NOMO-1 (cell line): ENCODE measurements at regions not wholly inside any gene's neighbourhood (a gene's known extent, or its start where the extent isn't known, plus 50 kb on each side); places are given as distances from the start of the nearest gene placed in this dataset.

Experiments
- DNase-seq, 2 experiments: peaks; one replicate each; lab custom pipeline; 2025; ENCODE audit not compliant: unreplicated experiment in 2 of 2; lab: John Stamatoyannopoulos, UW

DNA sequence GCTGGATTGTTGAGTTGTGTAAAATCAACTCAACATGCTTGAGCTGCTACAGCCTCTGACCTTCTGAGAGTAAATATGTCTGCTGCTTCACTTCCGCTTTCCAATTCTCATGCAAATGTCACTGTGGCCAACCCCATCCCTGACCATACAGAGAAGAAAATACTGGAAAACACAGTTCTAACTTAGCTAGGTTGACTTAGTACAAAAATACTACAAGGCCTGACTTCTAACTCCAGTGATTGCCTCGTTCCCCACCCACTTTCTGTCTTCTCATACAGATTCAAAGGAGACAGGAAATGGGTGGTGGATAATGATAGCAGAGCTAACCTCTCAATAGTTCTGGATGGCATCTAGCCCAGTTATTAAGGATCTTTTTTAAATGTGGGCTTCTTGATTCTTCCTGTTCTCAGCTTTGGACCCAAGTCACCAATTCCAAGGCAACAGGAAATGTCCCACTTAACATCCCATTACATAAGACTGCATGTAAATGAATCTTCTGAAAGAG, 226.6 kb upstream of the SLC24A2 start:
- DNase-seq: no peak

DNA sequence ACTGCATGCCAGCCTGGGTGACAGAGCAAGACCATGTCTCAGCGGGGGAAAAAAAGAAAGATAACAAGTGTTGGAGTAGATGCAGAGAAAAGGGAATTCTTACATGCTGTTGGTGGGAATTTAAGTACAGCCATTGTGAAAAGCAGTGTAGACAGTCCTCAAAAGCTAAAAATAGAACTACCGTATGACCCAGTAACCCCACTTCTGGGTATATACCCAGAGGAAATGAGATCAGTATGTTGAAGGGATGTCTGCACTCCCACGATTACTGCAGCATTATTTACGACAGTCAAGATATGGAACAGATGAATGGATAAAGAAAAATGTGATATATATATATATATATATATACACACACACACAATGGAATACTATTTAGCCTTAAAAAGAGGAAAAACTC, 225.3 kb upstream of the SLC24A2 start:
- no peak for DNase-seq

DNA sequence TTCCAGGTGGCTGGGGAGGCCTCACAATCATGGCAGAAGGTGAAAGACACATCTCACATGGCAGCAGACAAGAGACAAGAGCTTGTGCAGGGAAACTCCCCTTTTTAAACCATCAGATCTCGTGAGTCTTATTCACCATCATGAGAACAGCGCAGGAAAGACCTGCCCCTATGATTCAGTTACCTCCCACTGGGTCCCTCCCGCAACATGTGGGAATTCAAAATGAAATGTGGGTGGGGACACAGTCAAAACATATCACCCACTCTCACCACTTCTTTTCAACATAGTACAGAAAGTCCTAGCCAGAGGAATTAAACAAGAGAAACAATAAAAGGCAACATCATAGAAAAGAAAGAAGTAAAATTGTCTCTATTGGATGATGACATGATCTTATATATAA, 223.4 kb upstream of the SLC24A2 start:
- no peak for DNase-seq

DNA sequence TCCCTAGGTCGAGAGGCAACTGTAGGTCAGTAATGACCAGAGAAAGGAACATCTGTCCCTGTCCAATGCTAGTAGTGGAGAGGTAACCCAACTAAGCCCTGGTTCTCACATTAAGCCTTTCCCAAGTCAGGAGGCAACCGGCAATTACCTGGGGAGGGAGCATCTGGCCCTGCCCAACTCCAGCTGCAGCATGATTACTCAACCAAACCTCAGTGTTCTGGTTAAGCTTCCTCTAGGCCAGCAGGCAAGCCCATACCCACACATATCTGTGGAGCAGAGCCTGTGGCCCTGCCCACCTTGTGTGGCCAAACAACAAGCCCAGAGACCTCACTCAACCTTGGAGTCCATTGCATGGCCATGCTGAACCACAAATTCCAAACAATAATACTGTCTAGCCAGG, 220.8 kb upstream of the SLC24A2 start:
- no peak for DNase-seq

DNA sequence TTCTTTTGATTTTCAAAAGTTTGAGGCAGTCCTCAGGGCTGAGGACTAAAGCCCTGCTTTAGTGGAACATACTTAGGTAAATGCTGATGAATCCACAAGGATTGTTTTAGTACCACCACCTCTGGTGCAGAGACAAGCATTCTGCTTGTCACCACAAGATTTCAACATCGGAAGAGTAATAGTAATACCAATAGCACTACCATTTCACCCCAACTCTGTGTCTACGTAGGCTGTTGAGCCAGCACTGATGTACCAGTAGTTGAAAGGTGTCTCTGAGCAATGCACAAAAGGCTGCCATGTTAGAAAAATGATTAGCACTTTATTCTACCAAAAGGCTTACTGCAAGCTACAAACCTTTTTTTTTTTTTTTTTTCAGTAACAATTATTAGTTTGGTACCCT, 213.2 kb upstream of the SLC24A2 start:
- no peak for DNase-seq

DNA sequence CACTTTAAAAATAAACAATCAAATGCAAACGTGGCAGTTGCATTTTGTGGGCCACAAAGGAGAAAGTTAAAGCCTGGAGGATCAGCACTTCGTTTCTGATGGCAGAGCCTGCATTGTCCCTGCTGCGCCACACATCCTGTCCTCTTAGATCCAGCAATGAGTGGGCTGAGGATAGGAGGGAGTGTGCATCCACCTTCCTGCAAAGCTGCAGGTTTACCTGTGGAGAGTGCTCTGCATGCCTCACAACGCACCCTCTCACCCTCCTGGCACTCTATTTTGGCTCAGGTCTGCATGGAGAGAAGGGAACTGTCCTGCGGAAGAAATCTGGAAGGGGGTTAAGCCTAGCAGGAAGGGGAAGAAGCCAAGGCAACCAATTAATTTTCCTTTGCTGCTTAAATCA, 212.2 kb upstream of the SLC24A2 start:
- no peak for DNase-seq

DNA sequence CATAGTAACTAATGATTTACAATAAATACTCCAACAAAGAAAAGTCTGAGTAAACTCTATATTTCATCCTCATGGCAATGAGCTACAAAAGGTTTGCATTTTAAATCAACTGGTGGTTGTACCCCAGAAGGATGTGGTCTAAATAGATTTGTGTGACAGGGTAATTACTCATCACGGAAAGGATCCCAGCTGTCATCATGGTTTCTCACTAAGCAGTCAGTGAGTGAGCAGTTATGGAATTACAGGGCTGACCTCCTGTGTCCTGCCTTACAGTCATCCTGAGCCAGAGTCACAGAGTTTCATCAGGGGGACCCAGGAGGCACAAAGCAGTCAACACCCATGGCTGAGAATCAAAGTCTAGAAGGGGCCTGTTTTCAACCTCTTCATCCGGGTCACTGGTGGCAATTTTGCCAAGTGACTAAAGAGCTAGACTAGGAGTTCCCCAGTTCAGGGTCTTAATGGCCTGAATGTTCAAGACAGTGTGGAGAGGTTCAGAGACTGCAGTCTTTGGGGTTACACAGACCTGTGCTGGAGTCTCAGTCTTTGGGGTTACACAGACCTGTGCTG, 210.7 kb upstream of the SLC24A2 start:
- no peak for DNase-seq

DNA sequence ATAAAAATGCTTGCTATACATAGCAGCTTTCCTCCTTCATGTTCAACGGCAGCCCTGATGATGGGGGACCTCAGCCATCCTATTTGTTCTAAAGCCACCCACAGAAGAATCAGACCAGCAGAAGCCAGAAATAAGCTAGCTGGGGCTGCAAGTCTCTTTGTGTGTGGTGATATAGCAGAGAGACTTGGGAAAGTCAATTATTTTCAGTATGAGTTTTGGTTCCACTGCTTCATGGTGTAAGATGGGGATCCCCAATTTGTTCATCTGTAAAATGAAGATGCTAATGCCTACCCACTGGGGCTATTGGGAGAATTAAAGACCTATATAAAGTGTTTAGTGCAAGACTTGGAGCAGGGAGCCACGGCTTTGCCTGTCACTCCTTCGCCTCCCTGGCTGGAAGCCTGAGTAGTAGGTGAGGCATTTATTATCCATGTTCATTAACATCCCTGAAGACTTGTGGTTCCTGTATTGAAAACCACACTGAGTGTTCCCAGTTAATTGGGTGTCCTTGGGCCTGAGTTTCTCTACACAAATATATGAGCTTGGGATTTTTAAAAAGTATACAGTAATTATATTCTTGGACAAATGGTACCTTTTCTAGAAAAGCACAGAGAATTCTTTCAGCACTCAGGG, 210.1 kb upstream of the SLC24A2 start:
- DNase-seq: no peak

DNA sequence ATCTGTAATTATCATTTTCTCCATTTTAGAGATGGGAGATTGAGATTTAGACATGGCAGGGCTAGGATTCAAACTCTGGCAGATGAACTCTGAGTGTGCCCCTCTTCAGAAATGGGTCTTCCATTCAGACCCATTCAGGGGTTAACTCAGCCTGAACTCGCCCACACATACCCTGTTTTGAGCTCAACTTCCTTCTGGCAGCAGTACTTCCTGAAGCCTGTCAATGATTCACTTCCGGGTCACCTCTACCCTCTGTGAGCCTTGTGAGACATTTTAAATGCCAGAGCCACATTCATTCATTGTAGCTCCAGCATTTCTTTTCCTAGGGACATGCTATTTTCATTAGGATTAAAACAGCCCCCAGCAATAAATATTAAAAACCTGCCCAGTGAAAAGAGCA, 209.3 kb upstream of the SLC24A2 start:
- DNase-seq: no peak

DNA sequence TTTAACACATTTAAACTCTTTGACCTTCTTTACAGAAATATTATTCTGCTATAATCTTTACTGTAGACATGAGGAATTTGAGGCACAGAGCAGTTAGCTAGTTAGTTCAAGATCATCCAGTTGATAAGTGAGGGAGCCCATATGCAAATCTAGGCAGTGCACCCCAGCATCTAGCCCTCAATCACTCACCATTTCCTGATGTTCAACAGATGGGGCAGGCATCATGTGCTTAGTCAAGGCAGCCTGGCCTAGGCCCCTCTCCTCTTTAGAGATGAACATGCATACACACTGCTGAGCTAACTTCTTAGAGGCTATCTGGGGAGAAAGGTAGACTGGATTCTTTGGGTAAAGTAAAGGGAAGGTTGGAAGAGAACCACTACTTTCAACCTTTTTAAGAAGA, 206.8 kb upstream of the SLC24A2 start:
- DNase-seq: no peak

DNA sequence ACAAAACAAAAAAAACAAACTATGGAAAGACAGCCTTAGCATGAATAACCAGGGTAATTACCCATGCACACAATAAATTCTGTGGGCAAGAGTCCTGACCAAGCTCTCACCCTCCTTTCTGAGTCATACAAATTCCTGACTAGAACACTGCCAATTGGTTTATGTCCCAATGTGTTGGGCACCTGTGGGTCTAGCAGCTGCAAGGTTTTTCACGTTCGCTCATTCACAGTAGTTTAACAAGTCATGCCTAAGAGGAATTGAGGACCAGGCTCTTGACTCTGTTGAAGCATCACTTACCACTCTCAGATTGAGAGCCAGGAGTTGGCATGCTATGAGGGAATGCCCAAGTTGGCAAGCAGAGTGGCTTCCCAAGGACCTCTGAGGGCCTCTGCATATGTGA, 205.5 kb upstream of the SLC24A2 start:
- no peak for DNase-seq

DNA sequence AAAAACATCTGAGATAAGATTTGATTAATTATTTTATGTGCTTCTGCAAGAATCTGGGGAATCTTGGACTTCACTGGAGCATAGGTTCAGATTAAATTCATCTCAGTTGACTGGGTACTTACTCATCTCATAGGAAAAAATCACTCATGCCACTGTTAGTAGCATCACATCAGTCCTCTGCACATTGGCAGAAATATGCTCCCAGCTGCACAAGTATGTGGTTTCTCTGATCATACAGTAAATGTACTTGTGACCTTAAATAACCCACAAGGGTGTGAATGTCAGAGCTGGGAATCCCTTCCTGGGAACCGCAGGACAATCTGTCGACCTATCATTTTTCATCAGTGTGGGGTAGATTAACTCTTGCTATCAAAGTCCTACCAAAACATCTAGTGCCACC, 203.7 kb upstream of the SLC24A2 start:
- DNase-seq: no peak

DNA sequence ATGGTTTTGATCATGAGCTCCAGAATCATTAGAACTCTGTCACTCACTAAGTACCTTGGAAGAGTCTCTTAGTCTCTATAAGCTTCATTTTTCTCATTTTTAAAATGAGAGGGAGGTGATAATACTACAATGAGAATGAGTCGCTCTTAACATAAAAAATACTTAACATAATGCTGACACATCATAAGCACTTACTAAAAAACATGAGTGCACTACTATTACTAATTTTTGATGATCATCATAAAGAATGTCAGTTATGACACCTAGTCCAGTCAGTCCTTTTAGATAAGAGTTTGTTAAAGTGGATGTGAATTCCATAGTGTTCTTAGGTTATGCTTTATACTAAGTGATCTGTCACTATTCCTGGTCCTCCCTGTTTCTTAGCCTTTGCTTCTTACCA, 200.4 kb upstream of the SLC24A2 start:
- DNase-seq: no peak

DNA sequence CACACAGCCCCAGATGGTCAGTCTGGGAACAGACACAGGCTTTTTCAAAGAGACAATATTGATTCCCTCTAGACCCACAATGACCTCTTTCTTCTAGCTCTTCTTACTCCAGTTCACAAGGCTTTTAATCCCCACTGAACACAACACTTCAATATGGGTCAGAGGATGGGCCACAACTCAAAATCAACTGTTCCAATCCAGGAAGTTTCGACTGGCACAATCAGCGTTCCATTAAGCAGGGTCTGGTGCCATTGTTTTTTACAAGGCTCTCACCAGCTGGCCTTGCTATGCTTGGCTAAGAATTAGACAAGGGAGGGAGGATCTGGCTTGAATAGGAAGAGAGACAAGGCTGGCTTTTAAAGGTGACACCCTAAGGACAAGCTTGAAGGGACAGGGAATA, 199.4 kb upstream of the SLC24A2 start:
- DNase-seq: no peak

DNA sequence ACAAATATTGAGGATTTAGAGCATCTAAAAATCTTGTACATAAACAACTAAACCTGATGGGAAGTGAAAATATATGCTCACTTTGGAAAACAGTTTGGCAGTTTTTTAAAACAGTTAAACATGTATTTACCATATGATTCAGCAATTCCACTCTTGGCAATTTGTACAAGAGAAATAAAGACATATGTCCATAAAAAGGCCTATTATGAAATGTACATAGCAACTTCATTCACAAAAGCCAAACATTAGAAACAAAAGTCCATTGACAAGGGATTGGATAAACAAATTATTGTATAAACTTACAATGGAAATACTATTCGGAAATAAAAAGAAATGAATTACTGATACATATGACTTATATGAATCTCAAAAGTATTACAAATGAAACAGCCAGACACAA, 196.2 kb upstream of the SLC24A2 start:
- DNase-seq: no peak

DNA sequence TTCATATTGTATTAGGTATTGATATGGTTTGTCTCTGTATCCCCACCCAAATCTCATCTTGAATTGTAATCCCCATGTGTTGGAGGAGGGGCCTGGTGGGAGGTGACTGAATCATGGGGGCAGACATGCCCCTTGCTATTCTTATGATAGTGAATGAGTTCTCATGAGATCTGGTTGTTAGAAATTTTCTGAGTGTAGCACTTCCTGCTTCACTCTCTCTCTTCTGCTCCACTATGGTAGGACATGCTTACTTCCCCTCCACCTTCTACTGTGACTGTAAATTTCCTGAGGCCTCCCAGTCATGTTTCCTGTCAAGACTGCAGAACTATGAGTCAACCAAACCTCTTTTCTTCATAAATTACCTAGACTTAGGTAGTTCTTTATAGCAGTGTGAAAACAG, 187.4 kb upstream of the SLC24A2 start:
- peak; percentile 12 to 67 for DNase-seq

DNA sequence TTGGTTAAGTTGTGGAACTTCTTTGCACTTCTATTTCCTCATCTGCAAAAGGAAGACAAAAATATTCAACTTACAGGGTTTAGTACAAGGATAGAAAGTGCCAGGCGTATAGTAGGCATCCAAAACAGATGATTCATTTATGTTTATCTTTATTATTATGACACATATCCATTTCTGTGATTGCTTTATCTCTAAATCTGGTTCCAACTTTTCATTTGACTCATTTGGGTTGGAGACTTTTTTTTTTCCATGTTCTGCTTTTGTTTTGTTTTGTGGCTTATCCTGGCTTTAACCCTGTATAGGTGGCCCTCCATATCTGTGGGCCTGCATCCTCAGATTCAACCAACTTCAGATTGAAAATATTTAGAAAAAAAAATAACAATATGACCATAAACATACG, 186.7 kb upstream of the SLC24A2 start:
- no peak for DNase-seq

DNA sequence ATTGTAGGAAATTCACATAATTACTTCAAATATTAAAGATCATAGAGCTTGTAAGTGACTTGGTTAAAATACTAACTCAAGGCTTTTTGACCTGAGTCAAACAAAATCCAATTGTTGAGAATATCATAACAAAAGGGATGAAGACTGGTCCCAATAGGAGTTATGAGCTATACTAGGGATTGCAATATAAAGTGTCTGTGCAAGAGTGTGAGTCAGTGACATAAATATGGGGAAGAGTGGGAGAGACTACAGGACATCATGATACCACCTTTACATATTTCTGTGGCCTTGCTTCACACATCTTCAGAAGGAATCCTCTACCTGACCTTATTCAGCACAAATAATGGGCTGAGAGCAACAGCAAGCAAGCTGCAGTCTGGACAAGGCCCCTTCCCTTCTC, 180.9 kb upstream of the SLC24A2 start:
- no peak for DNase-seq

DNA sequence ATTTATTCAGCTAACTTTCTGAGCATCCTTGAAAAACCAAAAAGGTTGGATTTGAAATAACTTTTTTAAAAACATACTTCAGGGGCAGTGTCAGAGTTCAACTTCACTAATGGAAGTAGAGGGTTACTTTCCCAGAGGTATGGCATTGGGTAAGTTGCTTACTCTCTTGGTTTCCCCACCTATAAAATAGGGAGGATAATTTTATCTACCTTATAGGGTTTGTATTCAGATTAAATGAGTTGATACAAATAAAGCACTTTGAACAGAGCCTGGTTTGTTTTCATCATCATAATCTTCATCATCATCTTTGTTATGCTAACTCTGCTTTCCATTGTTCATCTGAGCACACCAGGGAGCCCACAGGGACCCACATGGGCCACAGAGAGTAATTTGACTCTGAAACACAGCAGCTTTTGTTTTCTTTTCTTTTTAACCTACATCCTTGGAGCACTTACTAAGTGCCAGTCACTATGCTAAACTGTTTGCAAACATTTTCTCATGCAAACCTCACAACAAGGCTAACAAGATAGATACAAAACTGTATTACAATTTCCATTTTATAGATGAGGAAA, 179.1 kb upstream of the SLC24A2 start:
- no peak for DNase-seq

DNA sequence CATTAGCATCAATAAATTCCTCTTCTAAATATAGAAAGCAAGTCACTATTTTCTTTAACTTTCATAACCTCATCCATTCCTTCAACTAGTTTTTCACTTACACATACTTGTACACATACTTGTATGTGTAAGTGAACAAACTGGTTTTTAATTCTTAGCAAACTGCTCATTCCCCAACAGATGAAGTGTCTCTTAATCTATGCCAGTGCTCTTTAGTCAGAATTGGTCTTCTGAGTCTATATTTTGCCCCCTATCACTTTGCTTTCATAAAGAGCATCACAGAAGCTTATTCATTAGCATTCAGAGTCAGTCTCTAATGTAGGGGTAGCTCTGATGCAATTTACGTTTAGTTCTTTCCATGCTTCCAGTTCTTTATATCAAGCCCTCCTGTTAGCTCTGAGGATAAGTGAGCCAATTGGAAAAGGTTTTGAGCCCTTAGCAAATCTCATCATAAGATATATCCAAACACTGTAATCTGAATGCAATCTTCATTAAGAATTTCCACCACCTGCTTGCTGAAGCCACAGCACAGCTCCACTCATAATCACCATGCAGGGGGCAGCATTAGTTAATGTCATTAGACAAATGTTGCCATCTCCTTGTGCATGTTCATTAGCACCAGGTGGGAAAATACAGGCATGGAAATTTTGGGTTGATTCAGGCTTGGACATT, 178.5 kb upstream of the SLC24A2 start:
- no peak for DNase-seq

DNA sequence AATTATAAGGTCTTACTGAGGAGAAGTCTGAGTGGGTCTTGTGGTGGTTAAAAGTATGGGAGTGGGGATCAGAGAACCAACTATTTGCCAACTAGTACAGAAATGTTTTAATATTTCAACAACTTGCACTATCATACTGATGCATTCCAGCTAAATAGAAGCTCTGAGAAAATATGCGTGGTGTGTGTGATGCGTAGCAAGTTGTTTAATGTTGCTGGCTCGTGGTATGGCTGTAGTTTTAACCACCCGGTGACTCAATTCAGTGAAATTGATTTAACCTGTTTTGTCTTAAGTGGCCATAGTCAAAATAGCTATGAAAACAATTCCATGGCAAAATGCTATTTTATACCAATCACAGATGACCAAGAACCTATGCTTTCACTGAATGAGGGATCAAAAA, 176.5 kb upstream of the SLC24A2 start:
- no peak for DNase-seq

DNA sequence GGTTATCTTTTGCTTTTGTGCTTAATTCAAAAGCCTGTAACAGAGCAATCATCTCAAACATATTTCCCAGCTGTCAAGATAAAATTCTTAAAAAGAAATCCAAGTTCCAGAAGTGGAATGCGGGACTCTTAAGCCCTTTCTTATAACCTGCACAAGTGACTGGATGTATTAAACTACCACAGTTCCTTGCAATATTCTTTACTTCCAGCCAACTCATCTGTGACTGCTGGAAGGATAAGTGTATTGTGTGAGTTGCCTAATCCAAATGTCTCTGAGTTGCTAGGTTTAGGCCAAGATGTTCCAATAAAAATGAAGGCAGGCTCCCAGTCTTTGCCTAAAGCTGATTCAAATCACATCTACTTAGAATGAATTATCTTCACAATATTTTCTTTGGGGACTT, 159.2 kb upstream of the SLC24A2 start:
- DNase-seq: no peak
